OCI-LY7 (cell line): ENCODE measurements at regions not wholly inside any gene's neighbourhood (a gene's known extent, or its start where the extent isn't known, plus 50 kb on each side); places are given as distances from the start of the nearest gene placed in this dataset.

Source experiments
- EZH2phosphoT487 ChIP-seq: fragments of 200-600 bp; sonication (generic); IDR thresholded peaks from 2 replicates; pipeline ENCODE4 v1.6.1; 2018; ENCODE audit warnings: low read depth, borderline replicate concordance, mild to moderate bottlenecking, mixed run types, antibody characterized with exemption, low read length, moderate library complexity, mixed read lengths
- TF ChIP-seq, protein P1 (sequence below): fragments of 200-600 bp; sonication (generic); conservative IDR thresholded peaks from 2 replicates; pipeline ENCODE4 v1.5.1; 2014; ENCODE audit warnings: mild to moderate bottlenecking, antibody characterized with exemption, low read length, moderate library complexity, mixed read lengths

DNA sequence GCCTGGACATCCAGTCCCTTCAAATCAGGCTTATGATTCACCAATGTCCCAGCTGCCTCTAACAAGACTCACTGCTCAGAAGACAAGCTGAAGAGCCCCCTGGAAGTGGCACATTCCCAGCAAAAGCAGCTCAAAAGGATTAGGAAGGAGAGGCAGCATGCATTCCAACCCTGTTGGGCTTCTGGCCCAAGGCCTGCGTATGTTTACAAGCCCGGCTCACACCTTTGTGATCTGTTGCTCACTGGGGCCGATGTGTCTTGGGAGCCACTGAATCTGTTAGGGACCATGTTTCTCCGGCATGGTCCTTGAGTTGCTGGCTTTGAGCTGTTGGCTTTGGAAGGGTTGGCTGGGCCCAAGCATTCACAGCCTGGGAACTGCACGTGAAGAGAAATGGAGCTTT lies 81.2 kb upstream of the C1orf174 start:
- TF ChIP-seq, protein P1, sequence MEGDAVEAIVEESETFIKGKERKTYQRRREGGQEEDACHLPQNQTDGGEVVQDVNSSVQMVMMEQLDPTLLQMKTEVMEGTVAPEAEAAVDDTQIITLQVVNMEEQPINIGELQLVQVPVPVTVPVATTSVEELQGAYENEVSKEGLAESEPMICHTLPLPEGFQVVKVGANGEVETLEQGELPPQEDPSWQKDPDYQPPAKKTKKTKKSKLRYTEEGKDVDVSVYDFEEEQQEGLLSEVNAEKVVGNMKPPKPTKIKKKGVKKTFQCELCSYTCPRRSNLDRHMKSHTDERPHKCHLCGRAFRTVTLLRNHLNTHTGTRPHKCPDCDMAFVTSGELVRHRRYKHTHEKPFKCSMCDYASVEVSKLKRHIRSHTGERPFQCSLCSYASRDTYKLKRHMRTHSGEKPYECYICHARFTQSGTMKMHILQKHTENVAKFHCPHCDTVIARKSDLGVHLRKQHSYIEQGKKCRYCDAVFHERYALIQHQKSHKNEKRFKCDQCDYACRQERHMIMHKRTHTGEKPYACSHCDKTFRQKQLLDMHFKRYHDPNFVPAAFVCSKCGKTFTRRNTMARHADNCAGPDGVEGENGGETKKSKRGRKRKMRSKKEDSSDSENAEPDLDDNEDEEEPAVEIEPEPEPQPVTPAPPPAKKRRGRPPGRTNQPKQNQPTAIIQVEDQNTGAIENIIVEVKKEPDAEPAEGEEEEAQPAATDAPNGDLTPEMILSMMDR: no peak
- no peak for TF ChIP-seq EZH2phosphoT487
